ENCODE measurements at regions not wholly inside any gene's neighbourhood (a gene's known extent, or its start where the extent isn't known, plus 50 kb on each side); places are given as distances from the start of the nearest gene placed in this dataset.

- no peak overlapping the region for H3K4me3 ChIP-seq (ENCODE audit: insufficient read depth, low read depth, low read length)
Observed at GRCh38 chr10:47090903-47091302, 179.7 kb downstream of the PTPN20 start.

GRCh38 chr10:47091421-47091820, 180.2 kb downstream of the PTPN20 start:
- no peak for DNase-seq
- H3K27me3 ChIP-seq (ENCODE audit: control insufficient read depth, insufficient read depth, low read length), result no peaks in the 10 kb centered on the region
- no peak overlapping the region for H3K4me3 ChIP-seq (ENCODE audit: insufficient read depth, low read depth, low read length)
- no peaks in the 10 kb centered on the region for H3K36me3 ChIP-seq (replicated peaks; ENCODE audit: control insufficient read depth, insufficient read depth, low read length)

More at GRCh38 chr10:47090903-47091302, 179.7 kb downstream of the PTPN20 start:
- Histone ChIP-seq H3K27me3 (ENCODE audit: control insufficient read depth, insufficient read depth, low read length) (no peaks in the 10 kb centered on the region), H3K36me3 (replicated peaks; ENCODE audit: control insufficient read depth, insufficient read depth, low read length) (no peaks in the 10 kb centered on the region)
- no peak for DNase-seq

GRCh38 chr10:47092376-47092775, 181.1 kb downstream of the PTPN20 start:
- Histone ChIP-seq H3K27me3 (ENCODE audit: control insufficient read depth, insufficient read depth, low read length) (no peaks in the 10 kb centered on the region), H3K4me3 (ENCODE audit: insufficient read depth, low read depth, low read length) (no peak overlapping the region), H3K36me3 (replicated peaks; ENCODE audit: control insufficient read depth, insufficient read depth, low read length) (no peaks in the 10 kb centered on the region)
- DNase-seq, result no peak

- H3K4me3 ChIP-seq (ENCODE audit: insufficient read depth, low read depth, low read length), result no peak overlapping the region
- H3K27me3 ChIP-seq (ENCODE audit: control insufficient read depth, insufficient read depth, low read length), result no peaks in the 10 kb centered on the region
- H3K36me3 ChIP-seq (replicated peaks; ENCODE audit: control insufficient read depth, insufficient read depth, low read length), result no peaks in the 10 kb centered on the region
- DNase-seq, result no peak
Observed at GRCh38 chr10:47092831-47093230, 181.6 kb downstream of the PTPN20 start.

GRCh38 chr10:47094126-47094525, 182.9 kb downstream of the PTPN20 start:
- Histone ChIP-seq H3K27me3 (ENCODE audit: control insufficient read depth, insufficient read depth, low read length) (no peaks in the 10 kb centered on the region), H3K36me3 (replicated peaks; ENCODE audit: control insufficient read depth, insufficient read depth, low read length) (no peaks in the 10 kb centered on the region), H3K4me3 (ENCODE audit: insufficient read depth, low read depth, low read length) (no peak overlapping the region)
- no peak for DNase-seq

- no peak for DNase-seq
- Histone ChIP-seq H3K4me3 (ENCODE audit: insufficient read depth, low read depth, low read length) (no peak overlapping the region), H3K36me3 (replicated peaks; ENCODE audit: control insufficient read depth, insufficient read depth, low read length) (no peaks in the 10 kb centered on the region), H3K27me3 (ENCODE audit: control insufficient read depth, insufficient read depth, low read length) (no peaks in the 10 kb centered on the region)
Observed at GRCh38 chr10:47094636-47095035, 183.4 kb downstream of the PTPN20 start.

- DNase-seq, result no peak
- Histone ChIP-seq H3K36me3 (replicated peaks; ENCODE audit: control insufficient read depth, insufficient read depth, low read length) (no peaks in the 10 kb centered on the region), H3K27me3 (ENCODE audit: control insufficient read depth, insufficient read depth, low read length) (no peaks in the 10 kb centered on the region), H3K4me3 (ENCODE audit: insufficient read depth, low read depth, low read length) (no peak overlapping the region)
Observed at GRCh38 chr10:47095211-47095610, 184.0 kb downstream of the PTPN20 start.

- H3K4me3 ChIP-seq (ENCODE audit: insufficient read depth, low read depth, low read length), result no peak overlapping the region
- DNase-seq, result no peak
- no peaks in the 10 kb centered on the region for H3K27me3 ChIP-seq (ENCODE audit: control insufficient read depth, insufficient read depth, low read length)
- H3K36me3 ChIP-seq (replicated peaks; ENCODE audit: control insufficient read depth, insufficient read depth, low read length), result no peaks in the 10 kb centered on the region
Observed at GRCh38 chr10:47095848-47096612, 184.8 kb downstream of the PTPN20 start.

- no peak for DNase-seq
- H3K4me3 ChIP-seq (ENCODE audit: insufficient read depth, low read depth, low read length), result no peak overlapping the region
- no peaks in the 10 kb centered on the region for H3K27me3 ChIP-seq (ENCODE audit: control insufficient read depth, insufficient read depth, low read length)
- no peaks in the 10 kb centered on the region for H3K36me3 ChIP-seq (replicated peaks; ENCODE audit: control insufficient read depth, insufficient read depth, low read length)
Observed at GRCh38 chr10:47098238-47098637, 187.0 kb downstream of the PTPN20 start.

- H3K4me3 ChIP-seq (ENCODE audit: insufficient read depth, low read depth, low read length), result no peak overlapping the region
- H3K27me3 ChIP-seq (ENCODE audit: control insufficient read depth, insufficient read depth, low read length), result no peaks in the 10 kb centered on the region
- DNase-seq, result no peak
- no peaks in the 10 kb centered on the region for H3K36me3 ChIP-seq (replicated peaks; ENCODE audit: control insufficient read depth, insufficient read depth, low read length)
Observed at GRCh38 chr10:47098964-47099363, 187.7 kb downstream of the PTPN20 start.

- no peak for DNase-seq
- Histone ChIP-seq H3K36me3 (replicated peaks; ENCODE audit: control insufficient read depth, insufficient read depth, low read length) (no peaks in the 10 kb centered on the region), H3K4me3 (ENCODE audit: insufficient read depth, low read depth, low read length) (no peak overlapping the region), H3K27me3 (ENCODE audit: control insufficient read depth, insufficient read depth, low read length) (no peaks in the 10 kb centered on the region)
Observed at GRCh38 chr10:47099474-47099873, 188.2 kb downstream of the PTPN20 start.

- Histone ChIP-seq H3K36me3 (replicated peaks; ENCODE audit: control insufficient read depth, insufficient read depth, low read length) (no peaks in the 10 kb centered on the region), H3K4me3 (ENCODE audit: insufficient read depth, low read depth, low read length) (no peak overlapping the region), H3K27me3 (ENCODE audit: control insufficient read depth, insufficient read depth, low read length) (no peaks in the 10 kb centered on the region)
- DNase-seq, result no peak
Observed at GRCh38 chr10:47101196-47101595, 190.0 kb downstream of the PTPN20 start.

GRCh38 chr10:47101807-47102206, 190.6 kb downstream of the PTPN20 start:
- no peak for DNase-seq
- Histone ChIP-seq H3K4me3 (ENCODE audit: insufficient read depth, low read depth, low read length) (no peak overlapping the region), H3K27me3 (ENCODE audit: control insufficient read depth, insufficient read depth, low read length) (no peaks in the 10 kb centered on the region), H3K36me3 (replicated peaks; ENCODE audit: control insufficient read depth, insufficient read depth, low read length) (no peaks in the 10 kb centered on the region)

GRCh38 chr10:47104151-47104605, 192.9 kb downstream of the PTPN20 start:
- no peaks in the 10 kb centered on the region for H3K36me3 ChIP-seq (replicated peaks; ENCODE audit: control insufficient read depth, insufficient read depth, low read length)
- no peaks in the 10 kb centered on the region for H3K27me3 ChIP-seq (ENCODE audit: control insufficient read depth, insufficient read depth, low read length)
- no peak for DNase-seq
- H3K4me3 ChIP-seq (ENCODE audit: insufficient read depth, low read depth, low read length), result no peak overlapping the region

- H3K4me3 ChIP-seq (ENCODE audit: insufficient read depth, low read depth, low read length), result no peak overlapping the region
- DNase-seq, result no peak
- H3K36me3 ChIP-seq (replicated peaks; ENCODE audit: control insufficient read depth, insufficient read depth, low read length), result no peaks in the 10 kb centered on the region
- H3K27me3 ChIP-seq (ENCODE audit: control insufficient read depth, insufficient read depth, low read length), result no peaks in the 10 kb centered on the region
Observed at GRCh38 chr10:47104786-47105385, 193.7 kb downstream of the PTPN20 start.
